ENCODE measurements at regions not wholly inside any gene's neighbourhood (a gene's known extent, or its start where the extent isn't known, plus 50 kb on each side); places are given as distances from the start of the nearest gene placed in this dataset.
"Not testable (repeated sequence)": the region's sequence is repeated elsewhere in the genome, so short reads cannot be mapped to it uniquely, and the experiment has no call there.

GRCh38 chr21:9246010-9246409 is 1275.4 kb upstream of the TPTE start:
- POLR2A ChIA-PET, H3K27ac Mint-ChIP-seq, H3K4me3 Mint-ChIP-seq, CTCF ChIA-PET, H3K4me1 Mint-ChIP-seq, DNase-seq, H3K27me3 Mint-ChIP-seq: not testable (repeated sequence)
- peaks cover 28% of the 10 kb centered on the region for H3K9me3 Mint-ChIP-seq
- peaks cover 22% of the 10 kb centered on the region for H3K36me3 Mint-ChIP-seq (ENCODE audit: low read depth)

DNA sequence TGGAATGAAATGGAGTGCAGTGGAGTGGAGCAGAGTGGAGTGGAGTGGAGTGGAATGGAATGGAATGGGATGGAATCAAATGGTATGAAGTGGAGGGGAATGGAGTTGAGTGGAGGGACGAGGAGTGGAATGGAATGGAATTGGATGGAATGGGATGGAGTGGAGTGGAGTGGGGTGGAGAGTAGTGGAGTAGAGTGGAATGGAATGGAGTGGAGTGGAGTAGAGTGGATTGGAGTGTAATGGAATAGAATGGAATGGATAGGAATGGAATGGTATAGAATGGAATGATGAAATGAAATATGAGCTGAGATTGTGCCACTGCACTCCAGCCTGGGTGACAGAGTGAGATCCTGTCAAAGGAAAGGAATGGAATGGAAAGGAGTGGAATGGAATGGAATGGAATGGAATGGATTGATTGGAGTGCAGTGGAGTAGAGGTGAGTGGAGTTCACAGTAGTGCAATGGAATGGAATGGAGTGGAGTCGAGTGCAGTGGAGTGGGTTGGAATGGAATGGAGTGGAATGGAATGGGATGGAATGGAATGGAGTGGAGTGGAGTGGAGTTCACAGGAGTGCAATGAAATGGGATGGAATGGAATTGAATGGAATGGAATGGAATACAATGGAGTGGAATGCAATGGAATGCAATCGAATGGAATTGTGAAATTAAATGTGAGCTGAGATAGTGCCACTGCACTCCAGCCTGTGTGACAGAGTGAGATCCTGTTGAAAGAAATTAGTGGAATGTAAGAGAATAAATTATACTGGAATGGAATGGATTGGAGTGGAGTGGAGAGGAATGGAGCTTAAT is 1274.7 kb upstream of the TPTE start:
- peak; percentile 16 for DNase-seq
- H3K27me3 Mint-ChIP-seq, CTCF ChIA-PET: not testable (repeated sequence)

DNA sequence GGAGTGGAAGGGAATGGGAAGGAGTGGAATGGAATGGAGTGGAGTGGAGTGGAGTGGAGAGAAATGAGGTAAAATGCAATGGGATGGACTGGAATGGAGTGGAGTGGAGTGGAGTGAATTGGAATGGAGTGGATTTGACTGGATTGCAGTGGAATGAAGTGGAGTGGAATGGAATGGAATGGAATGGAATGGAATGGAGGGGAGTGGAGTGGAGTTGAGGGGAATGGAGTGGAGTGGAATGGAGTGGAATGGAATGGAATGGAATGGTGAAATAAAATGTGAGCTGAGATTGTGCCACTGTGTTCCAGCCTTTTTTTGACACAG is 1274.1 kb upstream of the TPTE start:
- DNase-seq, H3K27ac Mint-ChIP-seq, H3K4me1 Mint-ChIP-seq, POLR2A ChIA-PET, H3K4me3 Mint-ChIP-seq, H3K27me3 Mint-ChIP-seq, CTCF ChIA-PET: not testable (repeated sequence)
- H3K9me3 Mint-ChIP-seq: peaks cover 28% of the 10 kb centered on the region
- peaks cover 22% of the 10 kb centered on the region for H3K36me3 Mint-ChIP-seq (ENCODE audit: low read depth)

More for the DNA sequence above, 1274.7 kb upstream of the TPTE start:
- H3K4me3 Mint-ChIP-seq, H3K4me1 Mint-ChIP-seq, POLR2A ChIA-PET, H3K27ac Mint-ChIP-seq: not testable (repeated sequence)
- peaks cover 22% of the 10 kb centered on the region for H3K36me3 Mint-ChIP-seq (ENCODE audit: low read depth)
- peaks cover 28% of the 10 kb centered on the region for H3K9me3 Mint-ChIP-seq

DNA sequence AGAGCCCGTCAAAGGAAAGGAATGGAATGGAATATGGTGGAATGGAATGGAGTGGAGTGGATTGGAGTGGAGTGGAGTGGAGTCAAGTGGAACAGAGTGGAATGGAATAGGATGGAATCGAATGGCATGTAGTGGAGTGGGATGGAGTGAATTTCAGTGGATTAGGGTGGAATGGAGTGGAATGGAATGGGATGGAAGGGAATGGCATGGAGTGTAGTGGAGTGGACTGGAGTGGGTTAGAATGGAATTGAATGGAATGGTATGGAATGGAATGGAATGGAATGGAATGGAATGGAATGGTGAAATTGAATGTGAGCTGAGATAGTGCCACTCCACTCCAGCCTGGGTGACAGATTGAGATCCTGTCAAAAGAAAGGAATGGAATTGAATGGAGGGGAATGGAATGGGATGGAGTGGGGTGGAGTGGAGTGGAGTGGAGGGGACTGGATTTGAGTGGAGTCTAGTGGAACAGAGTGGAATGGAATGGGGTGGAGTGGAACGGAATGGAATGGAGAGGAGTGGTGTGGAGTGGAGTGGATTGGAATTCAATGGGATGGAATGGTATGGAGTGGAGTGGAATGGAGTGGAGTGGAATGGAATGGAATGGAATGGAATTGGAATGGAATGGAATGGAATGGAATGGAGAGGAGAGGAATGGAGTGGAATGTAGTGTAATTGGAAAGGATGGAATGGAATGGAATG is 1273.6 kb upstream of the TPTE start:
- H3K9me3 Mint-ChIP-seq: peaks cover 28% of the 10 kb centered on the region
- CTCF ChIA-PET, POLR2A ChIA-PET, H3K27me3 Mint-ChIP-seq, H3K4me3 Mint-ChIP-seq, H3K4me1 Mint-ChIP-seq, DNase-seq, H3K27ac Mint-ChIP-seq: not testable (repeated sequence)
- H3K36me3 Mint-ChIP-seq (ENCODE audit: low read depth): peaks cover 22% of the 10 kb centered on the region

All from activated CD4-positive, alpha-beta memory T cell treated with anti-CD3 and anti-CD28 coated beads, Interleukin-2, amount 10 ng/mL, durations not matched to agents 7 days and 5 days (primary cell).